GM03348 (cell line): ENCODE measurements at regions not wholly inside any gene's neighbourhood (a gene's known extent, or its start where the extent isn't known, plus 50 kb on each side); places are given as distances from the start of the nearest gene placed in this dataset.

ENCODE experiments used
- DNase-seq: peaks from one replicate; pipeline ENCODE4 v3.0.0; 2012; ENCODE audit warnings: low spot score

DNA sequence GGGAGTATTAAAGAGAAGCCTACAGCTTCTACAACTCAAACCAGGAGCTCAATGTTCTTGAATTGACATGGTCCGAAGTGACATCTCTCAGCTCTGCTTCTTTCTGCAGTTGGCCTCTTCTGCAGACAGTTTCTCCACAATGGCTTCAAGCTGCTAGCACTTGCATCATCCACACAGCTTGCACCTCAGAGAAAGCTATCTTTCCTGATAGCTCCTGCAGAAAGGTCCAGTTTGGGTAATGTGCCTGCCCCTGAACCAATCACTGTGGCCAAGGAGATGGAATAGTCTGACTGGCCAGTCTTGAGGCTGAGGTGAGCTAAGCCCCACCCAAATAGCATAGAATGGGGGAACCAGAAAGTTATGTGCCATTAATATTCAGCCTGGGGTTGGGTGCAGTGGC lies 95.8 kb upstream of the ABCA1 start:
- DNase-seq, result no peak

DNA sequence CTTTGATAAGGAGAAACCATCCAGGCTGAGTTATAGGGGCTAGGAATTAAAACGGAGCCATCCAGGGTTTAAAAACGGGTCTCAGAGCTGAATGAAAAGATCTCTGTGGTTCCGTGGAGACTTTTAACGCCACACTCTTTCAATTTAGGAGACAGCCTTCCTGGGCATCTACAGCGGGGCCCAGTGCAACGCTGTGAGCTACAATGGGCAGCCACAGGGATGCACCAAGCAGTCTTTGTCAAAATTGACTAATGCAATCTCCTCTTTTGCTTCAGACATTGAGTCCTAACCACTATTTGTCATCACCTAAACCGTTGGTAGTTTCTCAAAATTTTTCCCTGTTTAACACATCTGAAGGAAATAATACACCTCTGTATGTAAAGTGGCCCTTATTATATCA lies 96.6 kb upstream of the ABCA1 start:
- DNase-seq, result no peak

DNA sequence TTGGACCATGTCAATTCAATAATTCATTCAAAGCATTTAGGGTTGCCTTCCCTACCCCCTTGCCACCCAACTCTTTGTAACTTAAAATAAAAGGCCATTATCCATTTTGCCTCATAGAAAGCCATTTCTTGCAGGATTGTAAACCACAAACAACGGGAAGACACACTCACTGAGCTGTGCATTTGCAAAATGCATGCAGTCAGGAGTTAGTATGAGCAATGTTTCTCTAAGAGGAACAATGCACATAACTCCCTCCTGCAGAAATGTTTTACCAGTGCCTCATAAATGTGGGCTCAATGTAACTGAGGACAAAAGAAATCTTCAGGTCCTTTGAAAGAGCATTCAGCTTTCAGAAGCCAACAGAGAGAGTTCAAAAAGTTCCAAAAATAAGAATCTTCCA lies 98.5 kb upstream of the ABCA1 start:
- DNase-seq, result peak; percentile 16

DNA sequence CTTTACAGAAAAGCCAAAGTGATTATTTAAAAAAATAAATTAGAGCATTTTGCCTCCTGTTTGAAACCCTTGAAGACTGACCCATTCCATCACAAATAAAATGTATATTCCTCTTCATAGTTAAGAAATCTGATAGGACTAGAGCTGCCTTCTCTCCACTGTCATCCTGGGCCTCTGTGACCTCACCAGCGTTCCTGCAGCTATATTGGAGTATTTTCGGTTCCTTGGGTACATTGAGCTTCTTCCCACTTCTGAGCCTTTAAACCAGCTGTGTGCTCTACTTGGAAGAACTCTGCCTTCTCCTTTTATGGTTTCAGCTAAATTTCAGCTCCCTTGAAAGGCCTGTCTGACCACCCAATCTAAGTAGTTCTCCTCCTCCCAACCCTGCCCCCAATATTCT lies 99.1 kb upstream of the ABCA1 start:
- no peak for DNase-seq

DNA sequence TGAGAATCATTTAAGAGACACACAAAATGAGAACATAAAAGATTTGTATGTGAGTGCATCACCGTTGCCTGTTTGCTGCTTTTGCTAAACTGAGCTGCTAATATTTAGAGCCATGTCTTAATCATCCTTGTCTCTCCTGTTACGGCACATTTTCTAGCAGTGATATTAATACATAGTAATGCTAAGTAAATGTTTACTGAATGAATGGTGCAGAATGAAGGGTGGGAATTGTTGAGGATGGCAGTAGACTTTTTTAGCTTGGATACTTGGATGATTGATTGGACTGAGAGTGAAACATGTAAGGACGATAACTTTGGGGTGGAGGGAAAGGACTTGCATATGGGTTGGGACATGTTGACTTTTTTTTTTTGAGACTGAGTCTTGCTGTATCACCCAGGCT lies 102.3 kb upstream of the ABCA1 start:
- DNase-seq, result no peak

DNA sequence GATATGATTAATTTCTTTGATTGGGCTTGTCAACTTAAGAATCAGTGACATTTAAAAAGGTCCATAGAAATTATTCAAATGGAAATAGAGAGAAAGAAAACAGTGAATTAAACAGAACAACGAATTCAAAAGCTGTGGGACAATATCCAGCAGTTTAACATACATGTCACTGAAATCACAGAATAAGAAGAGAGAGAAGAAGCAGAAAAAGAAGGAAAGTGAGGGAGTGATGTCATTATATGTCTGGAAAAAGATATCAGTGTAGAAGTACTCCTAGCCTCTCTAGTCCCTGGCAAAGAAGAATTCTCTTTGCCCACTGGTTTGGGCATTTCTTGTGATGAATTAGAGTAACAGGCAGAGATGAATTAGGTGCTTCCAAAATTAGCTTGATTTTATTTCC lies 109.2 kb upstream of the ABCA1 start:
- DNase-seq, result no peak

DNA sequence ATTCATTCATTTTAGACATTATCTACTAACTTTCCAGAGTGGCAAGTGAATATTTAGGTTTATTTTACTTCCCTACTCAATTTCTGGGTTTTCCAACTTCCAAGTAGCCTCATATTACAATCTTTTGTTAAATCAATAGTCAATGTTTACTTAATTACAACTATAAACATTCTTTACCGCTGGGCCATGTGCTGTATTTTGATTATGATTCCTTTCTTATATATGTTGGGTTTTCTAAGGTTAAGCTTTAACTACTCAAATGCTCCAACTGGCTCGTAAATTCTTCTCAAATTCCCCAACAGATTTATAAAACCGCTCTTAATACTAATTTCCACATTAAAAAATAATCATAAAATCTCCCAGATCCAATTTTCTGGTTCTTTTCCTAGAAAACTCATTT lies 110.1 kb upstream of the ABCA1 start:
- DNase-seq, result no peak

DNA sequence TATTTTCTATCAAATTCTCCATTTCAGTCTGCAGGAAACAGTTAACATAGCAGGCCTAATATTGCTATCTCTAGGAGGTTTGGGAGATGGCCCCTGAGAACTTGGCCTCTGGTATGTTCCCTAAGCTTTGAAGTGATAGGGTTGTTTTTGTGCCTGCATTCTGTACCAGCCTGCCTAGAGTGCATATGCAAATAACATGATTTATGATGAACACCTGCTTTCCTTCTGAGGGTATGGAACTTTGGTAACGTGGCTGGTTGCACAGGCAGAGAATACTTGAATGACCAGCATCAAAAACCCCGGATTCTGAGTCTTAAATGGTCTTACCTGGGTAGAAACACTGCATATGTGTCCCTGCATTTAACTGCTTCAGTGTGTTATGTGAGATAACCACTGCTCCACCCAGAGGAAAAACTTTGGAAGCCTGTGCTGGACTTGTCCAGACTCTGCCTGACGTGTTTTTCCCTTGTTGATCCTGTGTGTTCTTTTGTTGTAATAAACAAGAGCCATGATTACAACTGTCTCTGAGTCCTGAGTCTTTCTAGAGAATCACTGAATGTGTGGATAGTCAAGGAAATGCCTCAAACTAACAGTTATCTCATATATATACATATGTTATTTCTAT lies 111.3 kb upstream of the ABCA1 start:
- DNase-seq, result no peak

DNA sequence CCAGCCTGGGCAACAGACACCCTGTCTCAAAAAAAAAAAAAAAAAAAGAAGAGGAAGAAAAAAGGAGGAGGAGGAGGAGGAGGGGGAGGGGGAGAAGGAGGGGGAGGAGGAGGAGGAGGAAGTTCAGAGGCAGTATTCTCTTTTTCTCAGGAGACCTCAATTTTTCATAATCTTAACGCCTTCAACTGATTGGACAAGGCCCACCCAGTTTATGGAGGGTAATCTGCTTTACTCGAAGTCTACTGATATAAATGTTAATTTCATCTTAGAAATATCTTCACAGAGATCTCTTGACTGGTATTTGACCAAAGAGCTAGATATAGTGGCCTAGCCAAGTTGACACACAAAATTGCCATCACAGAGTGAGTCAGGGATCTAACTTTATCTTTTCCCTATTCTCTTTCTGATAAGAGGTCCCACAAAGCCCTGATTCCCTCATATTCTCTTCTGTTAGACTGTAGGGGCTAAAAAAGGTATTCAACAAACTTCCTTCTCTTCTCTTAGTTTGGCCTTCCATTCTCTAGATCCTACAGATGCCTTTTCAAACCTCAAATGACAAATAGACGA lies 115.5 kb upstream of the ABCA1 start:
- DNase-seq, result no peak

DNA sequence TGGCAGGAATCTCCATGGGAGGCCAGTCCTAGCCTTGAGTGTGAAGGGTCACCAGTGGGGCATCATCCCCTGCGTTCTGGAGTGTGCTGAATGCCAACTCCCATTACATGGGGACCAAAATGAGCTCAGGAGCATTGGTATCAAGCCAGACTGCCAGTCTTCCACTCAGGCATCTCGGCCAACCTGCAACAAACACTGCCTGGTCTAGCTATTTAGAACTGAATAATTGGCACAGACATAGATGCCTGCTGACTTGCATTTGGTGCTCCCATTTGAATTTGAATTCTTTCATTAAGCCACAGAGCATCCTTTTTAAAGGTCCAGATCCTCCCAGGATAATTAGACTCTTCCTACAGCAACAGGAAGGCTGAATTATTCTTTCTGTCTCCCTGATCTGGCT lies 116.6 kb upstream of the ABCA1 start:
- no peak for DNase-seq

DNA sequence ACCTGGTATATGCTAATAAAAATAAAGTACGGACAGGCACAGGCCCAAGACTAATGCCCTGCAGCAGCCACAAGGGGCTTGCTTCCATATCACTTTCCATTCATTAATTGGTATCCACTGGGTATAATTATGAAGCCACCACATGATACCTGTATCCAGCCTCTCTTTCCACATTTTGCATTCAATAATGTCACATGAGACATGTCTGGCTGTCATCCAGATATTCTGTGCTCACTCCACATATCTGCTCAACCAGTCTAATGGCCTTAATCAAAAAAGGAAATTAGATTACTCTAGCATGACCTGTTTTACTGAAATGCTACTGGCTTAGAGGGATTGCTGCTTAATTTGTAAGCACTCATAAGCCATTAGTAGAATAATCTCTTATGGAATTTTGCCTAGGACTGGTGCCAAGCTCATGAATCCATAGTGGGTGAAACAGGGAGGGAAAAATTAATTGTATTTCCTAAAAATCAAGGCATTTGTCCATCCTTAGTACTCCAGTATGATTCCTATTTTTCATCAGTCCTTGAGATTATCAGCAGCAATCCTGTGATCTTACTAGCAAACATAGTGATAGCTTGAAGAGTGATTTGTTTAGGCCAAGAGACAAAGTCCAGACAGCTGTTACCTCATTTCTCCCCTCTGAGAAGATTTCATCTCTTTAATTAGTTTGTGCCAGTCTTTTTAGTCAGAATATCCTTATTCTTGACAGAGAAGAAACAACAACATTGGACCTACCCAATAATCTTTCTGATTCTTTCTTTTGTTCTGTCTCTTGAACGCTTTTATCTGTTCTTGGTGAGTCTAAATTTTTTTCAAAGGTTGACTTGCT lies 119.2 kb upstream of the ABCA1 start:
- no peak for DNase-seq

DNA sequence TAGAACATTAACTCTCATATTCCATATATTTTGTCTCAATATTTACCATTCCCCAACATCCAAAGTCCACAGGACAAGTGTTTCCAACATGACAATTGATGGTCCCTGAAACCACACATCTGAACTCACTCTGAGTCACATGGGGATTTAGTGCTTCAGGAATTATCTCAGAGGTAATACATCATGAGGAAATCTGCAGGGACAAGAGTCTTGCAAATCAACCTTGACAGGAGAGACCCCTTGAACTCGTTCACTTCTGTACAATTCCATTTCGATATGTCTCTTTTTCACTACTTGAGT lies 119.7 kb upstream of the ABCA1 start:
- no peak for DNase-seq

DNA sequence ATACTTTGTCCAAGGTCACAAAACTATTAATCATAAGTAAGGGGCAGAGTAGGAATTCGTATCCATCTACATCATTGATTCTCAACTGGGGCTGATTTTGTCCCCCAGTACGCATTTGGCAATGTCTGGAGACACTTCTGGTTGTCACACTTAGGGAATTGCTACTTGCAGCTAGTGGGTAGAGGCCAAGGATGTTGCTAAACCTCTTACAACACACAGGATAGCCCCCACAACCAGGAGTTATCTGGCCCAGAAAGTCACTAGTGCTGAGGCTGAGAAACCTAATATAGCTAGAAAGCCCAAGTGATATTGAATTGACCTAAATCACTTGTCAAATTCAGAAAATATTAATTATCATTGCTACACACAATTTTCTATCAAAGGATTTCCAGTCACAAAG lies 120.4 kb upstream of the ABCA1 start:
- no peak for DNase-seq

DNA sequence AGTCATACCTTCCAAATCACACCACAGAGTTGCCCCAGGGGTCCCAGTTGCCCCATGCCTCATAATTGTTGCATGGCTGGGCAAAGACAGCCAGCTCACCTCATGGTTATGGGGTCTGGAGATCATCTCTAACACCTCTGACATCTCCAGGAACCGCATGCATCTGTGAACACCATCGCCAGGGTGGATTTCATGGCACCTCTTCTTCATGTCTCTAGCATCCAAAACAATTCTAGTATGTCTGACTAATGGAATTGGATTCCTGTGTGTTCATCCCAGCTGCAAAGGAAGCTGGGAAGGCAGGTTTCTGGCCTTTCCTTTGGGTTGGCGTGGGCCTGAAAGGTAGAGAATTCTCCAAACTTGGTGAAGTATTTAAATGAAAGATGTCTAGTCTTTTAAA lies 122.3 kb upstream of the ABCA1 start:
- DNase-seq, result no peak

DNA sequence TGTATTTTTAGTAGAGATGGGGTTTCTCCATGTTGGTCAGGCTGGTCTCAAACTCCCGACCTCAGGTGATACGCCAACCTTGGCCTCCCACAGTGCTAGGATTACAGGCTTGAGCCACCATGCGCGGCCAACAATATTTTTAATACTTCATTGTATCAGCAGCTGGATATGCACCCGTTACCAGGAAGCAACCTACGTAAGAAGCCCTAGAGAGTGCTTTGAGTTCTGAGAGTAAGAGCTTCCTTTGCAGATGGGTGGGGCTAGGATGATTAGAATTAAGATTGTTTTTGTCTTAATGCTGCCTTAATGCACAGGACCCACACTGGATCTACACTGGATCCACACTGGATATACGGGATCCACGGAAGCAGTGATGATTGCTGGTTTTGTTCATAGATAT lies 123.9 kb upstream of the ABCA1 start:
- DNase-seq, result no peak

DNA sequence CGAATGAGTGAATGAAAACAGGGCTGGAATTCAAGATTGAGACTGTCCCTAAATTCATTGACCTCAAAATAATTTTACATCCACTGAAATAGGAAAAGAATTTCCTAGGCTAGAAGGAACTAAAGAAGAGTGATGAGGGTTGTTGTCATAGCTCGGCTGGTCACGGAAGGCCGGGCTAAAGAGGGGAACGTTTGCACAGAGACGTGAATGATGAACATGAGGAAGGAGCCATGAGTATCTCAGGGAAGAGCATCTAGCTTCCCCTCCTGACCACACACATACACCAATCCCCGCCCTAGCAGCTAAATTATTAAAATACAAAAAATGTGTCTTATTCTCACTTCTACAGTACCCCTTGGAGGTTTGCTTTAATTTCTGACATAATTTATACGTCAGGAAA lies 124.4 kb upstream of the ABCA1 start:
- no peak for DNase-seq

DNA sequence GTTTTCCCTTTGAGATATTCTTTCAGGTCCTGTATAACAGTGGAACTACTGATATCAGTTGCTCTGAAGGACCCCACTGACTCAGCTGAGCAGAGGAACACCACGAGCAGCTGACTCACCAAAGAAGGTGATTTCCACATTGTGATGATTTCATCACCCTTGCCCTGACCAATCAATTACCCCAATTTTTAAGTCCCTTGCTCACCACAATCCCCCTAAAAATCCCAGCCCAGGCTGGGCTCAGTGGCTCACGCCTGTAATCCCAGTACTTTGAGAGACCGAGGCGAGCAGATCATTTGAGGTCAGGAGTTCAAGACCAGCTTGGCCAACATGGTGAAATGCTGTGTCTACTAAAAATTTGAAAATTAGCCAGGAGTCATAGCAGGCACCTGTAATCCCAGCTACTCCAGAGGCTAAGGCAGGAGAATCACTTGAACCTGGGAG lies 125.3 kb upstream of the ABCA1 start:
- DNase-seq, result peak; percentile 62

DNA sequence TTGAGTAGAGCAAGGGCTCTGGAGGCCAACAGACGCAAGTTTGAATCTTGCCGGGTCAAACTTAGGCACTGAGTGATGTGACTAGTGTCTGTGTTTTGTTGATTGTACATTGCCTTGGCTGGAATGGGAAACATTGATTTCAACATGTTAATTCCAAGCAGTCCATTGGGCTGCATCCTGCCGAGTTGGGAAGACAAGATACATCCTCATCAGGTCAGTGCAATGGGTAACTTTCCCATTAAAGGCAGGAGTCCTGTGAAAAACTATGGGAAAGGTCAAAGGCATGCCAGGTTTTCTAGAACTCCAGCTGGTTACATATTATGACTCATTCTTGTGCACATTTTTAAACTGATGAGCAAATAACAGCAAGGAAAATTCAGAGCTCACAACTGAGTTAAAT lies 126.5 kb upstream of the ABCA1 start:
- DNase-seq, result peak; percentile 54

DNA sequence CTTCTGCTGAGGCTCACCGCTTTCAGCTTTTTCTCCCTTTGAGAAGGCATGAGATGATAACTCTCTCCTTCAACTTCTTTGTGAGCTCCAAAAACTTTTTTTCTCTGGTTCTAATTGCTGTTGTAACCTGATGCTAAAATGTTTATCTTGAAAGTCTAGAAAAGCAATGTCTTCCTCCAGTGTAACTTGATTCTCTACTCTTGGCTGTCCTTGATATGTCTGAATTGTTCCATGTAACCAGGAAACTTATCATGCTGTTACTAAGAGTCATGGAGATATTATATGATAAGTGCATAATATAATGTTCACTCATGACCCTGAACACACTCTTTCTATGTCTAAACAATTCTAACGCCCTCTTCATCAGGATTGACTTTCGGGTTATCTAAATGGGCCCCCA lies 128.0 kb upstream of the ABCA1 start:
- no peak for DNase-seq

DNA sequence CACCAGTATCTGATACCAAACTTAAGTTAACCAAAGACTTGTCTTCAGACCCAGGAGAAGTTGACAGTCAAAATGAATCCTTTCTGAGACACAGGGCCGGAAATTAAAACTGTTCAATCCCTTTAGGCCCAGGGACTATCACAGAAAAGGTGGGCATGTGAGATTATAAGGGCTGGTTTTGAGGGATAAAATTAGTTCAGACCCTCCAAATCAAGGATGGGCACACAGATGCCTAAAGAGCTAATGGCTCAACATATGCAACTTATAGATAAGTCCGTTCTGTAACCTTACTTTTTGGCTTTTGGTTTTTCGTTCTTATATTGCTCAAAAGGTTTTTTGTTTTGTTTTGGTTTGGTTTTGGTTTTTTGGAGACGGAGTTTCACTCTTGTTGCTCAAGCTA lies 129.6 kb upstream of the ABCA1 start:
- DNase-seq, result no peak

DNA sequence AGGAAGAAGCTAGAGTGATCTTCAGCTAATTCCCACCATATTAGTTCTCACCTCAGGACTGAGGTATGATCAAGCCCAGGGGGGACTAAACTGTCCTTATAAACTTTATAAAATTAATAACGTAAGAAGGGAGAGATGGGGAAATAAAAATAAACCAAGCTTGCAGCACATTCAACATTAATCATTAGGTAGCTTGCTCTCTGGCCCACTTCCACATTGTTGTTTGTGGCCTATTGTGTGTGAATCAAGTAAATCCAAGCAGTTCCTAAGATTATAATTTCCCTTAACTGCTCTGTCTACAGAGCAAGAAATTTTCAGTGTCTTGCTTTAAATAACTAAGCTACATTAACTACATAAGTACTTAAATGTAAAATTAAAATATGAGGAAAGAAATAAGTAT lies 131.3 kb upstream of the ABCA1 start:
- DNase-seq, result no peak

DNA sequence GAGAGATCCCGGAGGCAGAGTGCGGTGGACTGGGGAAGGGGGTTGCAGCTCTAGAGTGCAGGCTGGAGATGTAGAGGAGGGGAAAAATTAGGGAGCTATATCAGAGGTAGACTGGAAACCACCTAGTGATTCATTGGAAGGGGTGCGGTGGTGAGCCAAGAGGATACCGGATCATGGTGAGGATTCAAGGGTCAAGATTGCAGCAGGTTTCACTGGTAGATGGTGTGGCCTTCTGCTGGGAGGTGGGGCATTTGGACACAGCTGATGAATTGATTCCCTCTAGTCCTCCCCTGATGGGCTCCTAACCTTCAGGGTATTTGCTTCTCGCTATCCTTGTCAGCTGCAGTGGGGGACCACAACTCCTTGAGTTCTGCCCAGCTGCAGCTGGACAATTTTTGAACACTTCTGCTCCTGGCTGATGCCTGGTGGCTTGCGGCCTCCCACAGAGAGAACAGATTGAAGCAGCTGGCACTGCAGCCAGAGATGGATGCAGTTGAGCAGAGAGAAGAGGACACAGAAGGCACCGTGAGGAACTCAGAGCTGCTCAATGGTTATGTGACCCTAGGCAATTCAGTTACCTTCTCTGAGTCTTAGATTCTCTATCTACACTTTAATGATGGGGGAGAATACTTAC lies 134.4 kb upstream of the ABCA1 start:
- no peak for DNase-seq
